AG10803 (cell line): ENCODE measurements at regions not wholly inside any gene's neighbourhood (a gene's known extent, or its start where the extent isn't known, plus 50 kb on each side); places are given as distances from the start of the nearest gene placed in this dataset.

Experiments used
- DNase-seq: peaks from one replicate; pipeline ENCODE4 v3.0.0; 2010; ENCODE audit warnings: low read depth
- H3K4me3 ChIP-seq: 2 replicates; pipeline ENCODE4 v1.5.1; 2011; ENCODE audit warnings: mild to moderate bottlenecking, low read length, control low read depth
- CTCF ChIP-seq: conservative IDR thresholded peaks from 2 replicates; pipeline ENCODE4 v1.5.1; 2011; ENCODE audit warnings: mild to moderate bottlenecking, low read length, control low read depth, inconsistent platforms

GRCh38 chr16:88317613-88317965 lies 65.2 kb upstream of the ZNF469 start:
- no peak for TF ChIP-seq CTCF
- H3K4me3 ChIP-seq: no peak overlapping the region
- peak; percentile 94 for DNase-seq

GRCh38 chr16:88318051-88318450 lies 64.7 kb upstream of the ZNF469 start:
- DNase-seq: no peak
- H3K4me3 ChIP-seq: no peak overlapping the region
- TF ChIP-seq CTCF: no peak

- no peak for DNase-seq
- no peak overlapping the region for H3K4me3 ChIP-seq
- no peak for TF ChIP-seq CTCF
These were observed 64.2 kb upstream of the ZNF469 start for GRCh38 chr16:88318521-88318920.

- no peak overlapping the region for H3K4me3 ChIP-seq
- DNase-seq: no peak
- no peak for TF ChIP-seq CTCF
These were observed 63.4 kb upstream of the ZNF469 start for GRCh38 chr16:88319116-88319965.

GRCh38 chr16:88320947-88321634 lies 61.7 kb upstream of the ZNF469 start:
- H3K4me3 ChIP-seq: no peak overlapping the region
- no peak for DNase-seq
- no peak for TF ChIP-seq CTCF

- no peak for TF ChIP-seq CTCF
- no peak for DNase-seq
- no peak overlapping the region for H3K4me3 ChIP-seq
These were observed 60.9 kb upstream of the ZNF469 start for GRCh38 chr16:88321635-88322499.
